LNCaP clone FGC (cell line): ENCODE measurements at regions not wholly inside any gene's neighbourhood (a gene's known extent, or its start where the extent isn't known, plus 50 kb on each side); places are given as distances from the start of the nearest gene placed in this dataset.

Experiments used
- DNase-seq: peaks from one replicate; pipeline ENCODE4 v3.0.0-alpha.2; 2011; ENCODE audit warnings: low read depth
- H3K4me3 ChIP-seq: 2 replicates; pipeline ENCODE4 v1.5.1; 2011; ENCODE audit warnings: mild to moderate bottlenecking, low read depth, low read length, control low read depth
- TF ChIP-seq, protein P1 (sequence below): IDR thresholded peaks from 2 replicates; pipeline ENCODE4 v1.5.1; 2012; ENCODE audit warnings: mild to moderate bottlenecking; ENCODE audit not compliant: control insufficient read depth, insufficient read depth; ENCODE audit errors: extremely low read depth

DNA sequence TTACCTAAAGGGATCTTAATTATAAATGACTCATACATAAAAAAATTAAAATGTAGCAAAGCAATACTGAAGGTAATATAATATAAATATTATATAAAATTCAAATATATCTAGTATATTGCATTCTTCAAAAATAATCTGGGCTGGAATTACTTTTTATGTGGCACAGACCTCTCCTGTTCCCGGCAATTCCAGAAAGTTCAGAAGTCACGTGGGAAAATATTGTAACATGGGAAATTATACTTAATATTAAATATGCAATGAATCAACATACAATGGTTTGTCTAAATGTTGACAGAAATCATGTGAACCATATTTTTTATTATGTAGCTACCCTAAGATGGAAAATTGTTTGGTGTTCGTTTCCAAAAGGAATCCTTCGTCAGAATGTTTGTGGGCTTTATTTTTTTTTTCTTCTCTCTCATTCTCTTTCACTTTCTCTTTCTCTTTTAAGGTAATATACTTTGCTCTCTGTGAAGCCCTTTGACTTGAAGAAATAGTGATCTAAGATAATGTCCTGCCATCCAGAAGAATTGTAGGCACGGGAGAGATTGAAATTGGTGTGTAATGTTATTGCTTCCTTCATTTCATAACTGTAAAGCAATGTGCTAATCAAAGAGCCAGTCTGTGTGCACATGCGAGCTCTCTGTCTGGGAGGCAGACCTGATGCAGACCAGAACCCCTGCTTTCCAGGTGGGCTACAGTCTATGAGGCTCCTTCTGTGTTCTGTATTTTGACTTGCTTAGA is 559.4 kb downstream of the NR2F2 start:
- TF ChIP-seq, protein P1, sequence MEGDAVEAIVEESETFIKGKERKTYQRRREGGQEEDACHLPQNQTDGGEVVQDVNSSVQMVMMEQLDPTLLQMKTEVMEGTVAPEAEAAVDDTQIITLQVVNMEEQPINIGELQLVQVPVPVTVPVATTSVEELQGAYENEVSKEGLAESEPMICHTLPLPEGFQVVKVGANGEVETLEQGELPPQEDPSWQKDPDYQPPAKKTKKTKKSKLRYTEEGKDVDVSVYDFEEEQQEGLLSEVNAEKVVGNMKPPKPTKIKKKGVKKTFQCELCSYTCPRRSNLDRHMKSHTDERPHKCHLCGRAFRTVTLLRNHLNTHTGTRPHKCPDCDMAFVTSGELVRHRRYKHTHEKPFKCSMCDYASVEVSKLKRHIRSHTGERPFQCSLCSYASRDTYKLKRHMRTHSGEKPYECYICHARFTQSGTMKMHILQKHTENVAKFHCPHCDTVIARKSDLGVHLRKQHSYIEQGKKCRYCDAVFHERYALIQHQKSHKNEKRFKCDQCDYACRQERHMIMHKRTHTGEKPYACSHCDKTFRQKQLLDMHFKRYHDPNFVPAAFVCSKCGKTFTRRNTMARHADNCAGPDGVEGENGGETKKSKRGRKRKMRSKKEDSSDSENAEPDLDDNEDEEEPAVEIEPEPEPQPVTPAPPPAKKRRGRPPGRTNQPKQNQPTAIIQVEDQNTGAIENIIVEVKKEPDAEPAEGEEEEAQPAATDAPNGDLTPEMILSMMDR: no peak
- no peak for DNase-seq
- 0 out of 2 replicates have a peak overlapping the region, but pooled peaks have one; percentile 3 for H3K4me3 ChIP-seq

DNA sequence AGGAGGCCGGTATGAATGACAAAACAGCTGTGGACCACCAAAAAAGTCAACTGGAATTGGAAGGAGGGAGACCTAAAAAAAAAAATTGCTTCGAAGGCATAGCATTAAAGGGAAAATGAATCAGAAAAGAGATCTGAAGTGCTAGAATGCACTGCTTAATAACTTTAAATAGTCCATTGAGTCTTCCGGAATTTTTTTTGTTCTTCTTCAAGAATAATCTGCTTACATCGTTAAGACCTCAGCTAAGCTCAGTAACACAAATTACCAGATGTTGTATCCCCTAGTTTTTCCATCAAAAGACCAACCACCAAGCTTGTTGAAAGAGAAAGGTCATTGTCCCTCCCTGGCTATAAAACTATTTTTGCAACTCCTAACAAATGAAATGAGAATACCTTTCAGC is 560.5 kb downstream of the NR2F2 start:
- TF ChIP-seq, protein P1: no peak
- no peak for DNase-seq
- H3K4me3 ChIP-seq: no peak overlapping the region

DNA sequence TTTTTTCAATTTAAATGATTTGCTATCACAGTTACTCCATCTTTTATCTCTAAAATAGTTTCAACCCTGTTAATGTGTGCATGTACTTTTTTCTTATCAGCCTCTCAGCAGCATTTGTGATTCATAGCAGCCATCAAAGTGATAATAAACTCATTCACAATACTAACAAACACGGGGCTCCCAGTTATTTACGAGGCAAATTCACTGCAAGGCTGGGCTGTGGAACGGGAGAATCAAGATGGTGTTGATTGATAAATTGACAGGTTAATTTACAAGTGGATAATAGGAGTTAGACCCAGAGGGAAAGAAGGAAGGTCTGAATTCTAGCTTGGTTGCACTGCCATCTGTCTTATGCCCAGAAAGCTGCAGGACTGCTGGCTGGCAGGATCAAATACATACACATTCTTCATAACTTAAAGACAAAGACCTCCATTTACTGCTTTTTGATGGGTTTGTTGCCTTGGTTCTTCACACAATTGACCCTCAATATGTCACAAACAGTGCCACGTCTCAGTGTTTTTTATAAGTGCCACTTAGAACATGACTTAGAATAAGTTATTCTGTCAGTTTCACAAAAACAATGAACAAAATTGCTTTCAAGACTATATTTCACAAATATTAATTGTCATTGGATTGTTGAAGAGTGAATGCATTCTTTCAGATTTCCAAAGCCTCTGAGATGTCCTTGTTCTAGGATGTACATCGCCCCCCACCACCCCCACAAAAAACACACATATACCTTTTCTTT is 562.8 kb downstream of the NR2F2 start:
- TF ChIP-seq, protein P1: peak; percentile 85
- no peak overlapping the region for H3K4me3 ChIP-seq
- DNase-seq: peak; percentile 25

DNA sequence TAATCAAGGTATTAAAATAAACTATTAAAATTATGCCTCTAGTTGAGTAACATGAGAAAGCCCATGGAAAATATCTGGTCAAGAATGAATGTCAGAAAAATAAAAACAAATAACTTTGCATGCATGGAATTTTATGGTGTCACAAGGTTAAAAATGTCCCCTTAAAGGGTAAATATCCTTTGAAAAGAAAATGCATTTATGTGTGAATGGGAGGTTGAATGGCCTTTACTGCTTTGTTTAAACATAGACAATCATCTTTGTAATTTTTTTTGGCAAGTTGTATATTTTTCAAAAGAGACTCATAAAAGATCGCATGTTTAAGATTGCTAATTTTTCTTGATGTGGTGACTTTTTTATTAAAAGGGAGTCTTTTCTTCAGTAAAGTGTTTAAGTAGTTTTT is 564.2 kb downstream of the NR2F2 start:
- no peak for DNase-seq
- TF ChIP-seq, protein P1: no peak
- no peak overlapping the region for H3K4me3 ChIP-seq

DNA sequence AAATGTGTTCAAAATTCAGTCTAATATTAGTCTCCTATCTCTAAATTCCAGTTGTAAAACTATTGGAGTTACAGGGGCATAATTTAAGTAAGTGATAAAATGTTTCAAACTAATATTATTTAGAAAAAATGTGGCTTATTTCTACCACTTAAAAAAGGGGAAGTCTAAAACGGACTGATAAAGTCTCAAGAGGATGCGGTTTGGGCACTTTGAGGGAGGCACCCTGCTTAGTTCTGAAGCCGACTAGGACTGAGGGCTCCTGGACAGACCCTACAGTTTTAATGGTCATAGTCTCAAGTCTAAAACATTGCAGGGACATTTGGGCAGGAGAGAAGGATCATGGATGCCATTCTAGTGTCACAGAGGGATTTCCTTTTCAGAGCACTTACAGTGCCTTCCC is 566.3 kb downstream of the NR2F2 start:
- TF ChIP-seq, protein P1: no peak
- H3K4me3 ChIP-seq: no peak overlapping the region
- no peak for DNase-seq

DNA sequence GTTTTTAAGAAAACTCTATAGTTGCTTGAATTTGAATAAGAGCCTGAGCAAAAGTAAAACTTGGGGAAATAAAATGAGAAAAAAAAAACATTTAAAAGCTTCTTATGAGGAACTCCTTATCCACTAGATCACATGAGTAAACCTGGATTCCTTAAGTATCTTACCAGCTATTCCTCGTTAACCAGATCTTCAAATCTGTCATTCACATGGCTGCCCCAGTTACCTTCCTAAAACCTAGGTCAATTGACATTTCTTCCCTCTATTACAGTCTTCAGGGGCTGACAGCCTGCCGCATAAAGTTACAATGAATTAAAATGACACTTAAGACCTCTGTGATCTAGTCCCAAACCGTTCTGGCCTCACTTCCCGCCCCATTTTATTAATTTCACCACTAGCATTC is 583.6 kb downstream of the NR2F2 start:
- DNase-seq: no peak
- TF ChIP-seq, protein P1: no peak
- no peak overlapping the region for H3K4me3 ChIP-seq
